Testis (tissue), 2 donors: ENCODE measurements at regions not wholly inside any gene's neighbourhood (a gene's known extent, or its start where the extent isn't known, plus 50 kb on each side); places are given as distances from the start of the nearest gene placed in this dataset.

ENCODE experiments used
- DNase-seq: peaks from one replicate; pipeline ENCODE4 v3.0.0-alpha.2; 2019
- H3K27ac ChIP-seq, 2 donors: fragments of 200-600 bp; sonication (generic); one replicate each; pipeline ENCODE4 v1.5.1; 2019
- H3K27me3 ChIP-seq: fragments of 200-600 bp; sonication (generic); one replicate; pipeline ENCODE4 v1.5.1; 2019
- H3K36me3 ChIP-seq: fragments of 200-600 bp; sonication (generic); one replicate; pipeline ENCODE4 v1.5.1; 2017; ENCODE audit warnings: low read depth; ENCODE audit errors: missing control alignments
- H3K4me1 ChIP-seq: fragments of 200-600 bp; sonication (generic); one replicate; pipeline ENCODE4 v1.5.1; 2019
- H3K4me3 ChIP-seq, 2 donors: fragments of 200-600 bp; sonication (generic); one replicate each; pipeline ENCODE4 v1.5.1; 2017 to 2019
- H3K9me3 ChIP-seq: fragments of 200-600 bp; sonication (generic); one replicate; pipeline ENCODE4 v1.5.1; 2017
- CTCF ChIP-seq, 3 experiments: fragments of 450-650 bp in 2 of 3; fragments of 200-600 bp in 1 of 3; sonication (generic) in 1 of 3; IDR thresholded peaks; one replicate each; pipeline ENCODE4 v1.5.1; 2016 to 2019; ENCODE audit warnings: antibody characterized with exemption in 3 of 3, mild to moderate bottlenecking in 2 of 3, moderate library complexity in 1 of 3
- POLR2A ChIP-seq: fragments of 450-650 bp; IDR thresholded peaks from one replicate; pipeline ENCODE4 v1.6.1; 2017; ENCODE audit warnings: antibody characterized with exemption, mild to moderate bottlenecking, moderate library complexity
- WGBS, 2 donors: methylation state at CpG; one replicate each; pipeline ENCODE4 v1.1.5; 2018; 5-methylcytosine and 5-hydroxymethylcytosine counted together
- intact Hi-C: fragments of 100-400 bp; cut with DNase I; formaldehyde crosslinking; loops from one replicate; pipeline ENCODE4 v1.15.1; 2023; ENCODE audit warnings: low total_unique reads

GRCh38 chr4:11312389-11312788 lies 116.3 kb downstream of the HS3ST1 start:
- Histone ChIP-seq H3K27ac (no peak overlapping the region), H3K9me3 (no peaks in the 10 kb centered on the region), H3K4me3 (no peak overlapping the region), H3K36me3 (no peaks in the 10 kb centered on the region), H3K4me1 (no peaks in the 10 kb centered on the region), H3K27me3 (no peaks in the 10 kb centered on the region)
- intact Hi-C loops = no loop called here
- TF ChIP-seq CTCF (IDR thresholded peaks at IDR 0.05) (no peak), POLR2A (no peak)
- no peak for DNase-seq

DNA sequence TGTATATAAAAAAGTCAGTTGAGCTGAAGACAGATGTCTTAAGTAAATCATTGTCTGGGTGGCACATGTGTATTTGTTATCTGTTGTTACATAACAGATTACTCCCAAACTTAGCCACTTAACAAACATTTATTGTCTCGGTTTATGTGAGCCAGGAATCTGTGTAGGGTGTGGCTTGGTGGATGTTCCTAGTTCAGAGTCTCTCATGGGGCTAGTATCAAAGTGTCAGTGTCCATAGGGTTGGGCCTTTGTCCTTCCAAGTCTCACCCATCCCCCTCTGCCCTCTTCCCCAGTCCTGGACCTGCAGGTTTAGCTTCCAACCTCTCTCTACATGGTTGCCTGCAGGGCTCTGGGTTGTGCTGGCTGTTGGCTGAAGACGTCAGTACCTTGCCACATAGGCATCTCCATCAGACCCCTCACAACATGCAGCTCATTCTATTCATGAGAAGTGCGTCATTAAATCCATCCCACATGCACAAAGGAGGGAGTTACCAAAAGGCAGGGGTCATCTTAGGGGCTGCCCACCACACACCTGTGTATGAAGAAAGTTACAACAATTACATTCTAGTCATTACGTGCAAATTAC lies 127.5 kb downstream of the HS3ST1 start:
- WGBS, 2 donors = 72 to 84% methylated on average over 4 of the region's 4 CpGs
- H3K36me3 ChIP-seq = no peaks in the 10 kb centered on the region
- H3K27me3 ChIP-seq = no peaks in the 10 kb centered on the region
- H3K27ac ChIP-seq = no peak overlapping the region
- TF ChIP-seq CTCF (IDR thresholded peaks at IDR 0.05) = no peak
- no peak for TF ChIP-seq POLR2A
- H3K4me3 ChIP-seq = no peak overlapping the region
- no peaks in the 10 kb centered on the region for H3K9me3 ChIP-seq
- H3K4me1 ChIP-seq = no peaks in the 10 kb centered on the region
- DNase-seq = no peak
- intact Hi-C loops = no loop called here

- no peak for TF ChIP-seq POLR2A
- H3K27me3 ChIP-seq = no peaks in the 10 kb centered on the region
- H3K4me1 ChIP-seq = no peaks in the 10 kb centered on the region
- no peak for DNase-seq
- H3K4me3 ChIP-seq = no peak overlapping the region
- H3K27ac ChIP-seq = no peak overlapping the region
- no peaks in the 10 kb centered on the region for H3K36me3 ChIP-seq
- intact Hi-C loops = no loop called here
- 88 to 93% methylated on average over 5 of the region's 5 CpGs for WGBS, 2 donors
- H3K9me3 ChIP-seq = no peaks in the 10 kb centered on the region
Measured at GRCh38 chr4:11299836-11300235, 128.9 kb downstream of the HS3ST1 start.

GRCh38 chr4:11299016-11299415 lies 129.7 kb downstream of the HS3ST1 start:
- no peak for TF ChIP-seq CTCF (IDR thresholded peaks at IDR 0.05)
- TF ChIP-seq POLR2A = no peak
- DNase-seq = no peak
- WGBS, 2 donors = 86 to 92% methylated on average over 6 of the region's 6 CpGs
- H3K9me3 ChIP-seq = no peaks in the 10 kb centered on the region
- intact Hi-C loops = no loop called here
- no peak overlapping the region for H3K4me3 ChIP-seq
- no peak overlapping the region for H3K27ac ChIP-seq
- H3K4me1 ChIP-seq = no peaks in the 10 kb centered on the region
- H3K27me3 ChIP-seq = no peaks in the 10 kb centered on the region
- H3K36me3 ChIP-seq = no peaks in the 10 kb centered on the region

DNA sequence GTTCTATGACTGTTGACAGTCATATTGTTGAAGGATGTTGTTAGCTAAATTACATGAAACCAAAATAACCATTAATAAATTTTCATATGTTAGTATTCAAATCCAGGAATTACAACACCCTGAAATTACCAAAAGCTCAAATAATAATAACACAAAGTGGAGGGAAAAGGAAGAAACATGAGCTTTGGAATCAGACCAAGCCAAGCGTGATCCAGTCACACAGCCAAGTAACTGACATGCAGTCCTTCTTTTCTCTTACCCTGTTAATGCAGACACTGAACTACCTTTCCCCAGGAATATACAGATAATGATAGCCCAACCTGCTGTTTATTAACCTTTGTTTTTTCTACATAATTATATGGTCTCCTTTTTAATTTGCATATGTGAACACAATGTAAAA lies 130.2 kb downstream of the HS3ST1 start:
- no peaks in the 10 kb centered on the region for H3K4me1 ChIP-seq
- intact Hi-C loops = no loop called here
- TF ChIP-seq POLR2A (no peak), CTCF (IDR thresholded peaks at IDR 0.05) (no peak)

More for the DNA sequence above, 130.2 kb downstream of the HS3ST1 start:
- no peaks in the 10 kb centered on the region for H3K36me3 ChIP-seq
- H3K9me3 ChIP-seq = no peaks in the 10 kb centered on the region
- no peak for DNase-seq
- no peaks in the 10 kb centered on the region for H3K27me3 ChIP-seq
- WGBS, 2 donors = 68 to 81% methylated on average over 1 of the region's 1 CpG
- H3K4me3 ChIP-seq = no peak overlapping the region
- no peak overlapping the region for H3K27ac ChIP-seq
